ENCODE measurements at regions not wholly inside any gene's neighbourhood (a gene's known extent, or its start where the extent isn't known, plus 50 kb on each side); places are given as distances from the start of the nearest gene placed in this dataset.
"Not testable (repeated sequence)": the region's sequence is repeated elsewhere in the genome, so short reads cannot be mapped to it uniquely, and the experiment has no call there.

DNA sequence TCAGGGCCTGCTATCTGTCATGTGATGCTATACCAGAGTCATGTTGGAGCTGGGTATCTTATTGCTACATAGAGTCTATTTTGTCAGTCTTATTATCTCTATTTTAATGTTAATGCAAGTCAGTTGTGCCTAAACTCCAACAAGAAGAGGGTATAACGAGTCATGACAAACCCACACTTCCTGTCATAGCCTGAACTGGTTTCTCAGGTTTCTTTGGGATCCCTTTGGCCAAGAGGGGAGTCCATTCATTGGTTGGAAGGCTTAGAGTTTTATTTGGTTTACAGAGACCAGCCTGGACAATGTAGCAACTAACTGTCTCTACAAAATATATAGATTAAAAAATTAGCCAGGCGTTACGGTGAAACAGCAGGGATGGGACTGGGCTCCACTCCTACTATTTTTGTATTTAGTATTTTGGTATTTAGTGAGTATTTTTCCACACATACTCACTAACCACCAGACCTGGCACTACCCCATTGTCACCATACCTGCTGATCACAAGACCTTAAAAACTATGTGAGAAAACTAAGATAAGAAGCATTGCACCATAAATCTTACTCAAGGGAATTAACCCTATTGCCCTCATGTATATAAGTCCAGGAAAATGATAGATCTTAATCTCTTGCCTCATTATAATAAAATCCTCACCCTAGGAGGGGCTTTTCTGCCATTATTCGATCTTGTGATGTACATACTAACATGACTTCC lies 387.5 kb downstream of the IPO8 start:
- Mint-ChIP-seq H3K36me3 (no peaks in the 10 kb centered on the region), H3K27me3 (no peaks in the 10 kb centered on the region), H3K4me3 (no peak overlapping the region), H3K27ac (no peak overlapping the region), H3K9me3 (peaks cover 10% of the 10 kb centered on the region), H3K4me1 (no peaks in the 10 kb centered on the region)
- CTCF ChIA-PET, result no interaction called here
- DNase-seq, result no peak

DNA sequence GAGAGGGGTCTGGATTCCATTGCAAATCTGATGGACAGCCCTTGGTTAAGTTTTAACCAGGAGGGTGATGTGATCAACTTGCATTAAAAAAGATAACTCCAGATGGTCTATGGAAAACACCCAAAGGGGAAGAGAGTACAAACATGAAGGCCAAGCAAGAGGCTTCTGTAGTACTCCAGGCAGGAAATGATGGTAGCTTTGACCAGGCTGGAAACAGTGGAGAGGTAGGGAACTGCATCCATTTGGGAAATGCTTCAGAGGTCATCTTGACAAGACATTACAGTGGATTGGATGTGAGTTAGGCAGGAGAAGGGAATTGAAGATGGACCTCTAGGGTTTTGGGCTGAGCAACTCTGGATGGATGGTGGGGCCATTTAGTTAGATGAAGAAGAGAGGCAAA lies 391.1 kb downstream of the IPO8 start:
- Mint-ChIP-seq H3K9me3 (peaks cover 6% of the 10 kb centered on the region), H3K27ac (no peak overlapping the region), H3K4me3 (no peak overlapping the region), H3K27me3 (no peaks in the 10 kb centered on the region), H3K36me3 (no peaks in the 10 kb centered on the region), H3K4me1 (no peaks in the 10 kb centered on the region)
- DNase-seq, result no peak
- CTCF ChIA-PET, result no interaction called here

DNA sequence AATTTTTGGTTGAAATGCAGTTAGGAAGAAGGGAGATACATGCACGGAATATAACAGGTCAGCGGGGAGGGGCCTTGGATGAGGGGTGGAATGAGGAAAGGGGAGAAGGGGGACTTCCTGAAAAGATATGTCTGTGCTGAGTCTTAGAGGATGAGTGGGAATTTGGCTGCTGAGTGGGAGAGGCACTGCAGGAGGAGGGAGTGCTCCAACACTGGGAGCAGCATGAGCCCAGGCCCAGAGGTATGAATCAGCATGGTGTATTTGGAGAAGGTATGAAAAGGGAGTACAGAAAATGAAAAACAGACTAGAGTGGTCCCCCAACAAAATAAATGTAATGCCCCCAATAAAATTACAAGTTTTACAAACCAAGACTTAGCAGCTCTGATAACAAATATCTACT lies 394.4 kb downstream of the IPO8 start:
- Mint-ChIP-seq H3K4me3 (no peak overlapping the region), H3K4me1 (no peaks in the 10 kb centered on the region), H3K36me3 (no peaks in the 10 kb centered on the region), H3K9me3 (peaks cover 4% of the 10 kb centered on the region), H3K27ac (no peak overlapping the region), H3K27me3 (no peaks in the 10 kb centered on the region)
- no peak for DNase-seq
- CTCF ChIA-PET, result no interaction called here

DNA sequence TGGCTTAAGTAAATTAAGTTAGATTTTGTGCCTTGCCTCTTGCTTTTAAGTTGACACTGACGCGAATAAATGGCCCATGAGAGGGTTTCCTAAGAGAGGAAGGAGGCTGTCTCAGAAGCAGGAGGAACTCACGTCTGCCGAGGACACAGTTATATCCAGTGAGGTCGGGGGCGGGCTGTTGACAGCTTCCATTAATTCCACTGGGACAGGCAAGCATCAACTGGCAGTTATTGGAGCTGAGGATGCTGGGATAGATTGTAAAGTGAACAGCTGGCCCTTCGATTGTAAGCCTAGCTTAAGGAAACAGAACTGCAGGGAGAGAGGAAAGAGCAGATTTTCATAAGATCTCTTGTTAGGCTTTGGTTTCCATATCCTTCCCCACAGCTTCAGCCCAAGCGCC lies 399.2 kb downstream of the IPO8 start:
- H3K36me3 Mint-ChIP-seq, result no peaks in the 10 kb centered on the region
- H3K27ac Mint-ChIP-seq, result no peak overlapping the region
- DNase-seq, result no peak
- no peaks in the 10 kb centered on the region for H3K27me3 Mint-ChIP-seq
- H3K4me1 Mint-ChIP-seq, result no peaks in the 10 kb centered on the region
- H3K9me3 Mint-ChIP-seq, result peaks cover 6% of the 10 kb centered on the region
- CTCF ChIA-PET, result no interaction called here
- no peak overlapping the region for H3K4me3 Mint-ChIP-seq

DNA sequence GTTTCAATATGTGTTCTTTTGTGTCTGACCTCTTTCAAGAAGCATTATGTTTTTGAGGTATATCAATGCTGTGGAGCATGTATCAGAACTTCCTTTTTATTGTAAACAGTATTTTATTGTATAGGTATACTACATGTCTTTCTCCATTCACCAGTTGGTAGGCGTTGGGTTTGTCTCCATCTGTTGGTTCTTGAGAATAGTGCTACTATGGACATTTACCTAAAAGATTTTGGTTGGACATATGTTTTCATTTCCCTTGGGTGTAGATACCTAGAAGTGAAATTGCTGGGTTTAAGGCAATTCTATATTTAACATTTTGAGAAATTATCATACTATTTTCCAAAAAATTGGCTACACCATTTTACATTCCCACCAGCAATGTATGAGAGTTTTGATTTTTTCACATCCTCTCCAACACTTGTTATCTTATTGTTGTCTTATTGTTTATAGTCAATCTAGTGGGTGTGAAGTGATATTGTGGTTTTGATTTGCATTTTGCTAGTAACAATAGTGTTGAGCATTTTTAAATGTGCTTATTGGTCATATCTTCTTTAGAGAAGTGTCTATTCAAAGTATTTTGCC lies 409.2 kb downstream of the IPO8 start:
- no peaks in the 10 kb centered on the region for H3K27me3 Mint-ChIP-seq
- CTCF ChIA-PET, result no interaction called here
- H3K36me3 Mint-ChIP-seq, result no peaks in the 10 kb centered on the region
- no peak overlapping the region for H3K27ac Mint-ChIP-seq
- H3K4me3 Mint-ChIP-seq, result no peak overlapping the region
- no peak for DNase-seq
- no peaks in the 10 kb centered on the region for H3K9me3 Mint-ChIP-seq
- no peaks in the 10 kb centered on the region for H3K4me1 Mint-ChIP-seq

DNA sequence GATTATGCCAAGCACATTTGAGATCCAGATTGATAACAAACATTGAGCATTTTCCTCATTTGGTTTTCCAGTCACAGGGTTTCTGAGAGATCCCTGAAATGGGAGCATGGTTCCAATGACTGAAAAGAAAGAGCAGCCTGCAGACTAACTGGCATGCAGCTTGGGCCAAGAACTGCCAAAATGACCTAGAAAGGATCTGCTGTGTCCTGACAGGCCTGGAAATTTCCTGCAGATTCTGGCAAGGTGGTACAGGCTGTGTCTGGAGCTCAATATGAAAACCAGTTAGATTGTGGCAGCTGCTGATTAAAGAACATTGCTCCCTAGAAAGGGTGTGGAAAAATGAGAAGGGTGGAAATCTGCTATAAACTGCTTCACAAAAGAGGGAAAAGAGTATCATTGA lies 417.3 kb downstream of the IPO8 start:
- no peaks in the 10 kb centered on the region for H3K4me1 Mint-ChIP-seq
- H3K9me3 Mint-ChIP-seq, result peaks cover 4% of the 10 kb centered on the region
- no peak overlapping the region for H3K4me3 Mint-ChIP-seq
- no peaks in the 10 kb centered on the region for H3K27me3 Mint-ChIP-seq
- CTCF ChIA-PET, result no interaction called here
- no peak overlapping the region for H3K27ac Mint-ChIP-seq
- DNase-seq, result no peak
- no peaks in the 10 kb centered on the region for H3K36me3 Mint-ChIP-seq

DNA sequence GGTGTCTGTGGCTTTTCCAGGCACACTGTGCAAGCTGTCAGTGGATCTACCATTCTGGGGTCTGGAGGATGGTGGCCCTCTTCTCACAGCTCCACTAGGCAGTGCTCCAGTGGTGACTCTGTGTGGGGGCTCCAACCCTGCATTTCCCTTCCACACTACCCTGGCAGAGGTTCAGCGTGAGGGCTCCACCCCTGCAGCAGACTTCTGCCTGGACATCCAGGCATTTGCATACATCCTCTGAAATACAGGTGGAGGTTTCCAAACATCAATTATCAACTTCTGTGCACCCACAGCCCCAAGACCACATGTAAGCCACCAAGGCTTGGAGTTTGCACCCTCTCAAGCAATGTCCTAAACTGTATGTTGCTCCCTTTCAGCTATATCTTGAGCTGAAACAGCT lies 423.2 kb downstream of the IPO8 start:
- peaks cover 19% of the 10 kb centered on the region for H3K9me3 Mint-ChIP-seq
- H3K27ac Mint-ChIP-seq, H3K4me1 Mint-ChIP-seq, H3K36me3 Mint-ChIP-seq, H3K27me3 Mint-ChIP-seq, DNase-seq, H3K4me3 Mint-ChIP-seq, CTCF ChIA-PET: not testable (repeated sequence)

DNA sequence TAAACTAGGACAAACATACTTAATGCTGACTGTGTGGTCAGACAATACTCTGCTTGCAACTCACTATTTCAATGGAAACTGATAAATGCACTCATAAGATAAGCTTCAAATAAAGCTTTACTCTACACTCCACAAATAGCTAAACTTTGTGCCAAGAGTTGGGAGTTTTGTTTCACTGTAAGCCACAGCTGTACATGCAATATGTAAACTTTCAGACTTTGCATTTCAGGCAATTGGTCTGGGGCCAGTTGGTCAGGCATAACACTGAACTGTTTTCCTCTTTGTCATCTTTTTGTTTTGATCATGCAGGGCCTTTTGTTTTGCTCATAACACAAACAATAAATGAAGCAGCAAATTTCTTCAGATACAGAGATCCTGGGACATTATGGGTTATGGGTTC lies 426.2 kb downstream of the IPO8 start:
- H3K27me3 Mint-ChIP-seq, result no peaks in the 10 kb centered on the region

DNA sequence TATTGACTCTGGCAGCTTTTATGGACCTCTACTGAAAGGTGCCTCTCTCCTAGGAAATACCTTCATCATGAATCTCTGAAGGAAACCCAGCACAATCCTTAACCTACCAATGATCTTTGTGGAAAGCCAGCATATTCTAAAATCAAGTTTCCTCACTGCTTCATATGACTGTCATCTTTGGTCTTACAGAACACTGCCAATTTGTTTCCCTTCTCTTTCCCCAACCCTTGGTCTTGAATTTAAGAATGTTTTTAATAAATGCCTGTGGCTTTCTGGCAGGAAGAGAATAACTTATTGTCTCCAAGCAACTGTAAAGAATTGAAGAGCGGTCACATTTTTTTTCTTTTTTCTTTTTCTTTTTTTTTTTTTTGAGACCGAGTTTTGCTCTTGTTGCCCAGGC lies 427.6 kb downstream of the IPO8 start:
- Mint-ChIP-seq H3K27ac (no peak overlapping the region), H3K27me3 (no peaks in the 10 kb centered on the region), H3K4me3 (no peak overlapping the region), H3K9me3 (peaks cover 11% of the 10 kb centered on the region), H3K4me1 (no peaks in the 10 kb centered on the region), H3K36me3 (no peaks in the 10 kb centered on the region)
- DNase-seq, result no peak
- CTCF ChIA-PET, result no interaction called here

More for the DNA sequence above, 426.2 kb downstream of the IPO8 start:
- Mint-ChIP-seq H3K36me3 (no peaks in the 10 kb centered on the region), H3K9me3 (peaks cover 19% of the 10 kb centered on the region), H3K4me1 (no peaks in the 10 kb centered on the region), H3K4me3 (no peak overlapping the region), H3K27ac (no peak overlapping the region)
- DNase-seq, result no peak
- CTCF ChIA-PET, result no interaction called here

DNA sequence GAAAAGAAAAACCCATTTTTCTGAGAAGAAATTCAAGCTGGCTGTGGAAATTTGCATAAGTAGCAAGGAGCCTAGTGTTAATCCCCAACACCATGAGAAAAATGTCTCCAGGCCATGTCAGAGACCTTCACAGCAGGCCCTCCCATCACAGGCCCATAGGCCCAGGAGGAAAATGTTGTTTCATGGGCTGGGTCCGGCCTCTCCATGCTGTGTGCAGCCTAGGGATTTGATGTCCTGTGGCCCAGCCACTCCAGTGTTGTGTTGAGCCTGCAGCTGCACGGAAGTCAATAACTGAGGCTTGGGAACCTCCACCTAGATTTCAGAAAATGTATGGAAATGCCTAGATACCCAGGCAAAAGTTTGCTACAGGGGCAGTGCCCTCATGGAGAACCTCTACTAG lies 432.2 kb downstream of the IPO8 start:
- H3K27ac Mint-ChIP-seq, result no peak overlapping the region
- no peak overlapping the region for H3K4me3 Mint-ChIP-seq
- CTCF ChIA-PET, result no interaction called here
- DNase-seq, result no peak
- H3K36me3 Mint-ChIP-seq, result no peaks in the 10 kb centered on the region
- no peaks in the 10 kb centered on the region for H3K4me1 Mint-ChIP-seq
- H3K27me3 Mint-ChIP-seq, result no peaks in the 10 kb centered on the region
- peaks cover 3% of the 10 kb centered on the region for H3K9me3 Mint-ChIP-seq

DNA sequence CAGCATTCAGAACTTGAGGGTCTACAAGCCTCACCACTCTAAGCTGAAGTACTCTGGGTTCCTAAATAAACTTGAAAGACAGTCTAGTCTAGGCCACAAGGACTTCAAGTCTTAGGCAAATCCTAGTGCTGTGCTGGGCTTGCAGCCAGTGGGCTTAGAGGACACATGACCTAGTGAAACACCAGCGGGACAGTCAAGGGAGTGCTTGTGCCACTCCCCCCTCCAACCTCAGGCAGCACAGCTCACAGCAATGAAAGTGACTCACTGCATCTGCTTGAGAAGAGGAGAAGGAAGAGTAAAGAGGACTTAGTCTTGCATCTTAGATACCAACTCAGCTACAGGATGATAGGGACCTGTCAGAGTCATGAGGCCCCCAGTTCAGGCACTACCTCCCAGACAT lies 438.1 kb downstream of the IPO8 start:
- CTCF ChIA-PET, result no interaction called here
- Mint-ChIP-seq H3K4me3 (no peak overlapping the region), H3K27me3 (no peaks in the 10 kb centered on the region), H3K27ac (no peak overlapping the region), H3K9me3 (peaks cover 3% of the 10 kb centered on the region), H3K4me1 (no peaks in the 10 kb centered on the region), H3K36me3 (no peaks in the 10 kb centered on the region)
- no peak for DNase-seq

DNA sequence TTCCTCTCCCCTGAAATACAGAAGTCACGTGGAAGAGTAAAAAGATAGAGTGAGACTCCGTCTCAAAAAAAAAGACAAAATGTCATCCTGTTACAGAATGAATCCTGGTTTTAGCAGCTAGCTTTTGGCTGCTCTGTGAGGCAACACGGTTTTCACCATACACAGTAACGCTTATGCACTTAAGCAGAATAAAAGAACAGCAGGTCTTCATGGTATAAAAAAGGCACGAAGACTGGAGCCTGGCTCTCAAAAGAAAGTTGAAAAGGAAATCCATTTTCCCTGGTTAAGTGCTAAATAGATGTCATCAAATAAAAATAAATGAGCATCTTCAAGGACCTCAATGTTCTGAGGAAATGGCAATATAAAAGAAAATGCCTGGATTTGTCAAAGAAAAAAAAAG lies 444.1 kb downstream of the IPO8 start:
- Mint-ChIP-seq H3K36me3 (no peaks in the 10 kb centered on the region), H3K27ac (no peak overlapping the region), H3K4me1 (no peaks in the 10 kb centered on the region), H3K9me3 (no peaks in the 10 kb centered on the region), H3K27me3 (no peaks in the 10 kb centered on the region), H3K4me3 (no peak overlapping the region)
- no peak for DNase-seq
- CTCF ChIA-PET, result no interaction called here

DNA sequence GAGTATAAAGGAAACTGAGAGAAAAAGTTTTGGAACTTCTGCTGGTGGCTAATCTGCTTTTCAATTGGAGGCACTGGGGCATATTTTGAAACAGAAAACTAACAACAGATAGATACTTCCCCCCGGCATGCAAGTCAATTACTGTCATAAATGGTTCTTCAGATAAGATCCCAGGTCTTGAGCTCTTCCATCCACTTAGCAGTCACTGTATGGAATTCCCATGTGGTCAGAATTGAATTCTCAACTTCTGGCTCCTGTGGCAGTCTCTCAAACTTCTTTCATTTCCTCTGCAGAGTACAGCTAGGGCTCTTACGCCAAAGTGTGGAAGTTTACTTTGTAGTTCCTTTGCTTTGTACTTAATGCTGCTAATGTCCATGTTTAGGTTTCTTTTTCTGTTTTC lies 452.2 kb downstream of the IPO8 start:
- H3K27me3 Mint-ChIP-seq, result no peaks in the 10 kb centered on the region
- no peaks in the 10 kb centered on the region for H3K9me3 Mint-ChIP-seq
- H3K4me3 Mint-ChIP-seq, result no peak overlapping the region
- DNase-seq, result no peak
- H3K27ac Mint-ChIP-seq, result no peak overlapping the region
- H3K4me1 Mint-ChIP-seq, result no peaks in the 10 kb centered on the region
- H3K36me3 Mint-ChIP-seq, result no peaks in the 10 kb centered on the region
- CTCF ChIA-PET, result no interaction called here

DNA sequence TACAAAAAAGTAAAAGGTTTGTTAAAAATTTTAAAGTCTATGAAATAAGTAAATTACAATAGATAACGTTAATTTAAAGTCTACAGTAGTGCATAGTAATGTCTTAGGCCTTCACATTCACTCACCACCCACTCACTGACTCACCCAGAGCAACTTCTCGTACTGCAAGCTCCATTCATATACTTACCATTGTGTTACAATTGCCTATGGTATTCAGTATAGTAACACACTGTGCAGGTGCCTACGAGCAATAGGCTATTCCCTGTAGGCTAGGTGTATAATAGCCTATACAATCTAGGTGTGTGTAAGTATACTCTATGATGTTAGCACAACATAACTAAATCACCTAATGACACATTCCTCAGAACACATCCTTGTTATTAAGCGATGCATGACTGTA lies 435.3 kb upstream of the TMTC1 start:
- Mint-ChIP-seq H3K27me3 (no peaks in the 10 kb centered on the region), H3K4me1 (no peaks in the 10 kb centered on the region), H3K27ac (no peak overlapping the region), H3K9me3 (no peaks in the 10 kb centered on the region), H3K36me3 (no peaks in the 10 kb centered on the region), H3K4me3 (no peak overlapping the region)
- DNase-seq, result no peak
- CTCF ChIA-PET, result no interaction called here

DNA sequence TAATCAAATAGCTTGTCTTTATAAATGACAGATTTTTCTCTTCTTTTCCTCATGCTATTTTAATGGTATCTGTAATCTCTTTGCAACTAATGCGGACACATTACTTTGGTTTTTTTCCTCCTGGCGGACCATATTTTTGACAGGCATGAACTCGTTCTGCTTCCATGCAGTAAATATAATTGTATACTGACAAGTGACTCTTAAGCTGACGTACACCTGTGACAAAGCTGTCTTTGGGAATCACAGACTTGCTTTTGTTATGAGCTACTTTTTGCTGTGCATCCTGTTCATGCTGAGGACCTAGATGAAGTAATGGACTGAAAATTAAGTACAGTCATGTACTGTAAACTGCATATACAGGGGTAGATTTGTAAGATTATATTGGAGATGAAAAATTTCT lies 434.3 kb upstream of the TMTC1 start:
- Mint-ChIP-seq H3K27ac (no peak overlapping the region), H3K4me3 (no peak overlapping the region), H3K27me3 (no peaks in the 10 kb centered on the region), H3K4me1 (no peaks in the 10 kb centered on the region), H3K9me3 (no peaks in the 10 kb centered on the region), H3K36me3 (no peaks in the 10 kb centered on the region)
- no peak for DNase-seq
- CTCF ChIA-PET, result no interaction called here

DNA sequence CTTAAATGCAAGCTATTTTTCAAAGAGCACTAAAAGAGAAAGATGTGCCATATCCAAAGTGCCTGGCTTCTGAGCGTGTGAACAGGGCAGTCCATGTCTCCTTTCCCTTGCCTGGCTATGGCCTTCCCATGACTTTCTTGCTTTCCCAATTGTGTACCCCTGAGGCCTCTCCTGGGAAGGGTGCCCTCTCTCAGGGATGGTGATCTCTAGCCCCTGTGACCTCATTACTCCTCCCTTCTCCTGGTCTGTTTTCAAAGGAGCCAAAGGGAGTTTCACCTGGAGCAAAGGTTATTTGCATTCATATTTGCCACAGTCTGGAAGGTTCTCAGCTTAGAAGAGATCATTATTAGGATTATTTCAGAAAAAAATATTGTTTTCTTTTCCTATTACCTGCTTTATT lies 429.4 kb upstream of the TMTC1 start:
- Mint-ChIP-seq H3K27ac (no peak overlapping the region), H3K9me3 (no peaks in the 10 kb centered on the region), H3K36me3 (no peaks in the 10 kb centered on the region), H3K4me3 (no peak overlapping the region), H3K27me3 (no peaks in the 10 kb centered on the region), H3K4me1 (no peaks in the 10 kb centered on the region)
- no peak for DNase-seq
- CTCF ChIA-PET, result no interaction called here

Measured in activated naive CD4-positive, alpha-beta T cell treated with anti-CD3 and anti-CD28 coated beads, Interleukin-2, amount 10 ng/mL, durations not matched to agents 7 days and 5 days (primary cell).